GM18870 (cell line): ENCODE measurements at regions not wholly inside any gene's neighbourhood (a gene's known extent, or its start where the extent isn't known, plus 50 kb on each side); places are given as distances from the start of the nearest gene placed in this dataset.

ENCODE experiments used
- ATAC-seq: cut with Tn5 transposase; IDR thresholded peaks from one replicate; pipeline ENCODE4 v1.9.1; 2021; ENCODE audit warnings: moderate library complexity; ENCODE audit not compliant: unreplicated experiment

DNA sequence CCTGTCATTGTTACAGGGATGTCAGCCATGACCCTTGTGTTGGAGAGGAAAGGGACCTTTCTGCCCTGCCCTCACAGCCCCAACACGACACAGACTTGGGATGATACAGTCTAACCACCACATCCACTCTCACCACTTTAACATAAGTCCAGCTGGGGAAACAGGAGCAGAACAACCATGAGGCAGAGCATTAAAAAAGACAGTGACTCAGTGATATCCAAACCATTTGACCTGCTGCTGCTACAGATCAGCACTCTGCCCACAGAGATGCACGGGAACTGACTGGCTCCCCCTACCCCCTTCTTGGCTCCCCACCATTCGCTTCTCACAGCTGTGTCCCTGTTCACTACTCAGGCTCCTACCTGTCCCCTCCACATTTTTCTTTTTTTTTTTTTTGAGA lies 458.6 kb downstream of the ZNF608 start:
- ATAC-seq = no peak

- ATAC-seq = no peak
These were observed 460.7 kb downstream of the ZNF608 start for GRCh38 chr5:124285733-124286132.

DNA sequence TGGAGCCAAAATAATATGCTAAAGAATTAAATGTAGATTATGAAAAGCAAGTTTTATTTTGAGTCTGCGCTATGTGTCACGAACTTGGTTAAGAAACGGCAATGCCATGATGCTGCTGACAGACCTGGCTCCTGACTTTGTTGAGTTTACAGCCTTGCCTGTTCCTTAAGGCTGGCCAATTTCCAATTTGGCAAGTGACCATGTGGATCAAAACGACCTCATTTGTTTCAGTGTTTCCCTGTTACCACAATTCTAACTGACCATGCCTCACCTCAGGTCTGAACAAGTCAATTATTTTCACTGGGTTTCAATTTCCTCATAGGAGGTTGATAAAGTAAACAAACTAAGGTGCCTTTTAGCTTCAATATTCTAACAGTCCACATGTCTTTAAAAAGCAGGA lies 461.4 kb downstream of the ZNF608 start:
- ATAC-seq = no peak

DNA sequence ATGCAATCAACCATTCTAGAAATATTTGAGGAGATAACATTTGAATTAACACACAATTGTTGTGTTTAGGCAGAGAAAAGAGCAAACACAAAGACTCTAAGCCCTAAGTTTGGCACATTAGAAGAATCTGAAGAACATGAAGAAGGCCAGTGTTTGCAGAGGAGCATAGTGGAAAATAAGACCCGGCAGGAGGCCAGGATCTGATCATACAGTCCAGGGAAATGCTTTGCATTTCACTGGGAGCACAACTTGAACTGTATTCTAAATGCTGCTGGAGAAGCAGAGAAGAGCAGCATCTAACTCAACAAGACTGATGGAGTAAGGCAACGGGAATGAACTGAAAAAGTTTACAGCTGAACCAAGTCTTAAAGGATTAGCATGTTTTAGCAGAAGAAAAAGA lies 463.4 kb downstream of the ZNF608 start:
- no peak for ATAC-seq

DNA sequence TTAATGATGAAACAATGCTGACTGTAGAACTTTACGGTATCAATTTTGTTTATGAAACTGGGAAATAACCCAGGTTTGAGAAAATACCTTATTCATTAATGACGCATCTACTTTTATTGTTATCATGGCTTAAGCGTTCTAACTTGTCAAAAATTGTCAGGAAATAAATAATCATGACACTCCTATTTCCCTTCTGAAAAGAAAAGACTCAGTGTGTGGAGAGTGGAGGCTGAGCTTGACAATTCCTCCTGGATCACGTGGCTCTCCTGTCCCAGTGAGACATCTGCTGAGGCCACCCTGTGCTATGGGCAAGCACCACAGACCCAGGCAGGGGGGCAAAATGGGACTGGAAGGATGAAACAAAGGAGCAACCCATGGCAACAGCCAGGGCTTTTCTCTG lies 466.4 kb downstream of the ZNF608 start:
- no peak for ATAC-seq

GRCh38 chr5:124279146-124279876 lies 467.1 kb downstream of the ZNF608 start:
- ATAC-seq = no peak

GRCh38 chr5:124278636-124279035 lies 467.8 kb downstream of the ZNF608 start:
- ATAC-seq = no peak

DNA sequence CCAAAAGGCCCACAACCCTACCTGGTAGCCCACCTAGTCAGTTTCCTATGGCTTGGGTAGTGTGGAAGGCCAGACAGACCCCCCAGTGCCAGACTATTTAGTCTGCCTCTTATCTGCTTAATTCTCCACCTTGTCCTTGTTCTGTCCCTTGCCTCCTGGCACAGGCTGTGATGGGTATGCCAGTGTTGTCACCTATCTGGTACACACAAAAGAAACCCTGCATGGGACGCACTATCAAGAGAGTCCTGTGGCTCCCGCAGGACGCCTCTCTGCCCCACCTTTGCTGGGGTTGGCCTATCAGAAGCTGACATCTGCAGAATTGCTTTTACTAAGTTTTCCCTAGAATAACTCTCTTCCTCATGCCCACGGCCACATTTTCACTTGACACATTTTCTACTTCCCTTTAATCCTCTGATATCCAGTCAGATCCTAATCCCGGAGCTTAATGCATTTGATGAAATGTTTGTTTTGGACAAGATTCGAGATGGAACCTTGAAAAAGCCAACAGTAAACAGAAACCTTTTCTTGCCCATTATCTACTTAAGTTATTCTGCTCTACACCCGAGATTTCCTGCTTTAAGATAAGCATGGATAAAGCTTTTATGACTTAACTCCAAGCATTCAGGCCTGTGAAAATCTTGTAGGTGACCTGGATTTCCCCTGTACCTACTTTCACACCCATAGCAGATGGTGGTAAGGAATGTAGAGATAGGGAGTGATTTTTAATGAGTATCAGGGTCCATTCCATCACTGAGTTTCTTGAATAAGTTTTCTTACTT lies 468.5 kb downstream of the ZNF608 start:
- no peak for ATAC-seq

- no peak for ATAC-seq
These were observed 470.3 kb downstream of the ZNF608 start for GRCh38 chr5:124276166-124276565.

GRCh38 chr5:124274949-124275348 lies 471.5 kb downstream of the ZNF608 start:
- ATAC-seq = no peak

GRCh38 chr5:124264499-124264898 lies 481.9 kb downstream of the ZNF608 start:
- ATAC-seq = no peak

GRCh38 chr5:124263680-124264491 lies 482.6 kb downstream of the ZNF608 start:
- ATAC-seq = no peak

GRCh38 chr5:124262991-124263571 lies 483.4 kb downstream of the ZNF608 start:
- no peak for ATAC-seq

DNA sequence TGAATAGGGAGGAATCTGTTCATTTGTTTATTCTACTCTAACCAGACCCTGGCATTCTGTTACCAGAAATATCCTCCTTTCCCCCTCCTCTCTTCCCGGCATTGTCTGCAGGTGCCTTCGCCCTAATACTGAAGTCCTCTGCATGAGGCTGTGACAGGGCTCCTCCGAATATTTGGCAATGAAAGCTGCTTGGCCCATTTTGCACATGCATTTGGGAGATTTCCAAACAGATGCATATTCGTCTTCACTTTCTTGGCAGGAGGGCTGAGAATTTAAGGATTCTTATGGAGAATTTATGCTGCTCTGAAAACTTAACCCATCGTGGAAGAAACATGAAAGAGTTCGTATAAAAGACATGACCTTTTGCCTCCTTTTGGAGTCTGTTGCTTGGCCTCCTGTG lies 484.0 kb downstream of the ZNF608 start:
- no peak for ATAC-seq

- no peak for ATAC-seq
These were observed 484.6 kb downstream of the ZNF608 start for GRCh38 chr5:124261848-124262247.

DNA sequence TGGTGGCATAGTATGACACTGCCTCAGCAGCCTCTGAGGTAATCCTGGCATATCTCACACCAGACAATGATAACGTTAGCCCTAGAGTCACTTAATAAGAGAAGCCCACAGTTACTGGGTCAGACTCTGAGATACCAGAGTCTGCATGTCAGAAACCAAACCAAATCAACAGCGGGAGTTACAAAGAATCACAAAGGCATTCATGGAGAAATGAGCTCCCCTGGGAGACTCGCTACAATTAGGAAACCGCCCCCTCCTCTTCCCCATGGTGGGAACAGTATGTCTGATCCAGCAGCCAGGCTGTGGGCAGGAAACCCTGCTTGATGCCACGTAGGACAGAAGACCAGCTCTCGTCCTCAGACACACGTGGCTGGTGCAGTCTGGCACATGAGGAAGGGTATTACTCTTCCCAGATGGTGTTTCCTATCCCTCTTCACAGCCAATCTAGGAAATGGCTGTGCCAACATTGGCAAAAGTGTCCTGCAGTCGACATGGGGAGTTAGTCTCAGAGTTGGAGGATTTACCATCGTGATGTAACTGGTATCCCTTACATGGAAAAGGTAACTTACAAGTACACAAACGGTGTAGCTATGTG lies 485.4 kb downstream of the ZNF608 start:
- ATAC-seq = no peak

DNA sequence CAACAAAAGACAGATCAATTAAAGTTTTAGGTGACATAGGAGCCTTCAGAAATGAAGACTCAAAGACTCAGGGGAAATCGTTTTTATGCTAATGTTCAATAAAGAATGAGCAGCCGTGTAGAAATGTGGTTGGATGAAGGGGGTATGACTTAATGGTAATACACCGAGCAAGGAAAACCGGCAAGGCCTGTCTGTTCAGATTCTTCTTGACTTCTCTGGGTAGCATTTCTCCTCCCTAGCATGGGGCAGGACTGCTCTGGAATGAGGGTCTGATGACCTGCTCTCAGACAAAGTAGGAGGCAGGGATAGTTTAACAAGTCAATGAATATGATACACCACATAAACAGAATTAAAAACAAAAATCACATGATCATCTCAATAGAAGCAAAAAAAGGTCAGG lies 487.4 kb downstream of the ZNF608 start:
- no peak for ATAC-seq

- no peak for ATAC-seq
These were observed 489.4 kb downstream of the ZNF608 start for GRCh38 chr5:124257048-124257447.

DNA sequence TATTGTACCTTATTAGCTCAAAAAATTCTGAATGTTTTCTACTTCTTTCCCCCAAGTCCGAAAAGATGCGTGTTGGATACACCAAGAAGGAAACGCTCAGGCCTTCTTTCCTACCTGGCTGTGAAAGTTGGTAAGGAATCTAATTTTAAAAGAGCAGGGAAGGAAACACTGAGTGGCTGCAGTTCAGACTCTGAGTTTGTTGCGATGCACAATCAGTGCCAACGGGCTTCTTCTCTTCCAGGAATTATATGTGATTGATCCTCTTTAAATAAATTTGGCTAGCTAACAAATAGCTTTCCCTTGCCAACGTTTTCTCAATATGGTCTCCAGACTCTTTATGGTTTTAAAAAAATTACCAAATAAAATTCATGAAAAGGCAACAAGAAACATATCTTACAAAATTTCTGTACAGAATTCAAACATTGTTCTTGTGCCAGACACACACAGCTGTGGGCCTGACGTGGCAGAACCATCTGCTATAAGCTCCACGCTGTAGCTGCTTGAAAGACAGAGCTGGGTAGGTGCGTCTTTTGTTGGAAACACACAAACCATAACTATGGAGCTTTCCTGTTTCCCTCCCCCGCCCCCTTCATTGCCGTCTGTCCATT lies 493.1 kb downstream of the ZNF608 start:
- no peak for ATAC-seq

DNA sequence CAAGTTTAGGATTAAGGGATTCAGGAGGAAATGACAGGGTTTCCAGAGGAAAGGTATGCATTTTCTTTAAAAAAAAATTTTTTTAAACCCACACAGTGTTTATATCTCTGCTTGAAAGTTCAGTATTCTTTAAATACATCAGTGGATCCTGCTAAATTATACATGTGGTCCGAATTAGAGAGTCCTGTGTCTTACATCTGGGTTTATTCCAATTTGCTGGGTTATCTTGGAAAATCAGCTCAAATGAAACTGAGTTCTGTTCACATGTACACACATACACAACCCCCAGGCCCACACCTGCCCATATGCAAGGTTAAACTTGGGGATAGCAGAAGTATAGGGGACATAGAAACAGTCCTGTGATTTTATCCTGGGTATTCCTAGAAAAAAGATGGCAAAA lies 493.7 kb downstream of the ZNF608 start:
- no peak for ATAC-seq
